K562 (cell line): ENCODE measurements at regions not wholly inside any gene's neighbourhood (a gene's known extent, or its start where the extent isn't known, plus 50 kb on each side); places are given as distances from the start of the nearest gene placed in this dataset.

Experiments
- ATAC-seq: fragments of 200-7000 bp; cut with Tn5 transposase; 3 replicates; pipeline ENCODE4 v1.9.1; 2020; ENCODE audit warnings: moderate library complexity
- BruUV-seq: library from RNA; stranded (reverse); fragments of 400-500 nt; replicated peaks from 2 replicates; lab custom pipeline; 2021; lab: Mats Ljungman, UMichigan
- CTCF ChIA-PET: fragments of 300-600 bp; formaldehyde crosslinking; extraction: SDS; loops from one replicate; lab custom pipeline; 2021; ENCODE audit warnings: low intra/inter-chr PET ratio; lab: Yijun Ruan, JAX
- POLR2A ChIA-PET: fragments of 300-600, 350-650 bp; sonication (Branson Sonifier 250); formaldehyde crosslinking; extraction: SDS; loops from one replicate; lab custom pipeline; 2021; ENCODE audit warnings: antibody characterized with exemption, inconsistent platforms; lab: Yijun Ruan, JAX
- DNase-seq, 4 experiments: peaks; one replicate each; pipeline versions ENCODE4 v3.0.0 to v3.0.0-alpha.2; 2011 to 2018; ENCODE audit warnings: low spot score in 3 of 4, mixed read lengths in 3 of 4; ENCODE audit errors: extremely low read depth in 1 of 4
- FAIRE-seq: peaks from 2 replicates; lab custom pipeline; 2011; peaks lifted over from hg19 to GRCh38; lab: Jason Lieb, UNC
- H2AFZ ChIP-seq: 2 replicates; pipeline ENCODE4 v1.6.0; 2011; ENCODE audit warnings: low read depth, low read length, control low read depth, inconsistent platforms
- H3K27ac ChIP-seq: fragments of 200-600 bp; 3 replicates; pipeline ENCODE4 v1.8.0; 2011; ENCODE audit warnings: low read depth, mild to moderate bottlenecking, control low read depth, inconsistent platforms, low read length, moderate library complexity, mixed read lengths; ENCODE audit errors: extremely low read depth
- H3K27me3 ChIP-seq, 2 experiments: fragments of 300-600 bp in 1 of 2; 2 replicates in 1 of 2; 3 replicates in 1 of 2; pipeline versions ENCODE4 v1.6.0 to v1.8.0; 2011; ENCODE audit warnings: inconsistent platforms in 2 of 2, low read length in 2 of 2, mild to moderate bottlenecking in 1 of 2, mixed read lengths in 1 of 2, moderate library complexity in 1 of 2; ENCODE audit not compliant: control insufficient read depth in 2 of 2, insufficient read depth in 2 of 2
- H3K36me3 ChIP-seq: fragments of 300-600 bp; 3 replicates; pipeline ENCODE4 v1.8.0; 2011; ENCODE audit warnings: mild to moderate bottlenecking, low read length, inconsistent platforms; ENCODE audit not compliant: control insufficient read depth, insufficient read depth
- H3K4me1 ChIP-seq, 2 experiments: fragments of 200-600 bp in 1 of 2; replicated peaks in 1 of 2; 2 replicates in 1 of 2; 3 replicates in 1 of 2; pipeline versions ENCODE4 v1.5.1 to v1.8.0; 2011; ENCODE audit warnings: inconsistent platforms in 2 of 2, low read length in 2 of 2, mild to moderate bottlenecking in 1 of 2, mixed read lengths in 1 of 2, moderate library complexity in 1 of 2; ENCODE audit not compliant: control insufficient read depth in 2 of 2, insufficient read depth in 2 of 2
- H3K4me2 ChIP-seq: 2 replicates; pipeline ENCODE4 v1.6.1; 2011; ENCODE audit warnings: low read length, control low read depth, inconsistent platforms, mixed read lengths; ENCODE audit not compliant: insufficient read depth
- H3K4me3 ChIP-seq: fragments of 200-600 bp; sonication (generic), shearing (Covaris generic); 2 replicates; pipeline ENCODE4 v1.5.1; 2016; ENCODE audit warnings: control low read depth, inconsistent platforms
- H3K79me2 ChIP-seq: fragments of 200-600 bp; 3 replicates; pipeline ENCODE4 v1.8.0; 2011; ENCODE audit warnings: low read length, inconsistent platforms; ENCODE audit not compliant: control insufficient read depth, insufficient read depth
- H3K9ac ChIP-seq, 2 experiments: 2 replicates each; pipeline versions ENCODE4 v1.6.0 to v1.6.1; 2011; ENCODE audit warnings: low read depth in 2 of 2, low read length in 2 of 2, control low read depth in 1 of 2, inconsistent platforms in 1 of 2, mild to moderate bottlenecking in 1 of 2, mixed read lengths in 1 of 2; ENCODE audit not compliant: insufficient read depth in 1 of 2
- H3K9me1 ChIP-seq: one replicate; pipeline ENCODE4 v1.6.0; 2011; ENCODE audit warnings: inconsistent platforms, mild to moderate bottlenecking, low read length, moderate library complexity; ENCODE audit not compliant: control insufficient read depth, insufficient read depth
- H3K9me3 ChIP-seq: replicated peaks from 2 replicates; pipeline ENCODE4 v1.5.1; 2011; ENCODE audit warnings: low read depth, low read length, inconsistent platforms; ENCODE audit not compliant: control insufficient read depth, insufficient read depth
- H4K20me1 ChIP-seq: replicated peaks from 2 replicates; pipeline ENCODE4 v1.6.1; 2011; ENCODE audit warnings: low read length, inconsistent platforms, mixed read lengths; ENCODE audit not compliant: control insufficient read depth, insufficient read depth
- CBFA2T3 ChIP-seq: fragments of 450-650 bp; IDR thresholded peaks from 2 replicates; pipeline ENCODE4 v1.6.1; 2017
- POLR2G ChIP-seq: fragments of 200-400 bp; formaldehyde crosslinking; IDR thresholded peaks from 2 replicates; pipeline ENCODE4 v1.6.1; 2017; ENCODE audit warnings: low read depth, mild to moderate bottlenecking, antibody characterized with exemption, low read length, moderate library complexity
- SP2 ChIP-seq: IDR thresholded peaks from 2 replicates; pipeline ENCODE4 v1.6.1; 2011; ENCODE audit warnings: mild to moderate bottlenecking, low read depth, low read length, moderate library complexity; ENCODE audit not compliant: poor library complexity, severe bottlenecking; ENCODE audit errors: extremely low read depth
- ZNF197 ChIP-seq: fragments of 200-800 bp; sonication (Bioruptor generic); IDR thresholded peaks from 2 replicates; pipeline ENCODE4 v1.6.1; 2016; ENCODE audit warnings: low read depth, missing genetic modification characterization, missing compliant biosample characterization
- ZNF609 ChIP-seq: sonication (generic); formaldehyde crosslinking; IDR thresholded peaks from 2 replicates; pipeline ENCODE4 v1.8.1; 2023; ENCODE audit warnings: missing genetic modification reagents, mild to moderate bottlenecking, borderline replicate concordance
- WGBS: fragments of 100-300 bp; shearing (Covaris generic); methylation state at CpG from one replicate; pipeline ENCODE4 v1.1.6; 2016; ENCODE audit warnings: low coverage, mixed read lengths; ENCODE audit not compliant: insufficient coverage; ENCODE audit errors: missing lambda C conversion rate; 5-methylcytosine and 5-hydroxymethylcytosine counted together
- in situ Hi-C: fragments of 300-500 bp; cut with MboI; formaldehyde crosslinking; loops from 4 replicates; pipeline ENCODE4 v1.15.0; 2018; ENCODE audit warnings: inconsistent platforms, mixed read lengths
- intact Hi-C: fragments of 100-400 bp; cut with micrococcal nuclease; formaldehyde crosslinking; loops from 2 replicates; pipeline ENCODE4 v1.14.2; 2022

GRCh38 chr1:199665371-199665770, 362.1 kb upstream of the NR5A2 start:
- Histone ChIP-seq H4K20me1 (no peaks in the 10 kb centered on the region), H3K9me1 (no peaks in the 10 kb centered on the region), H3K4me3 (no peak overlapping the region), H3K4me1 (no peaks in the 10 kb centered on the region), H3K36me3 (no peaks in the 10 kb centered on the region), H3K79me2 (no peaks in the 10 kb centered on the region), H3K9me3 (no peaks in the 10 kb centered on the region), H3K27me3 (no peaks in the 10 kb centered on the region), H3K27ac (no peak overlapping the region), H2AFZ (no peak overlapping the region), H3K4me2 (no peak overlapping the region), H3K9ac (no peak overlapping the region)
- in situ Hi-C loops = no loop called here
- TF ChIP-seq ZNF197 (CRISPR knock-in tag) (no peak), ZNF609 (CRISPR knock-in tag) (no peak), CBFA2T3 (no peak), SP2 (no peak), POLR2G (no peak)
- 0% methylated on average over 1 of the region's 1 CpG for WGBS
- no TSS peak for BruUV-seq
- CTCF ChIA-PET = no interaction called here
- intact Hi-C loops = no loop called here
- POLR2A ChIA-PET = no interaction called here
- ATAC-seq = no peak
- FAIRE-seq = no peak
- DNase-seq = no peak
